AG09319 (cell line): ENCODE measurements at regions not wholly inside any gene's neighbourhood (a gene's known extent, or its start where the extent isn't known, plus 50 kb on each side); places are given as distances from the start of the nearest gene placed in this dataset.

Source experiments
- DNase-seq: peaks from one replicate; pipeline ENCODE4 v3.0.0-alpha.2; 2010; ENCODE audit warnings: low read depth; ENCODE audit errors: extremely low read depth
- CTCF ChIP-seq: IDR thresholded peaks from 2 replicates; pipeline ENCODE4 v1.5.1; 2011; ENCODE audit warnings: low read depth, mild to moderate bottlenecking, inconsistent platforms, low read length, moderate library complexity

GRCh38 chrX:567891-568290, 62.7 kb upstream of the SHOX start:
- TF ChIP-seq CTCF = no peak
- DNase-seq = no peak

- DNase-seq = no peak
- TF ChIP-seq CTCF = no peak
Observed at GRCh38 chrX:568311-568710, 62.3 kb upstream of the SHOX start.

GRCh38 chrX:572538-573124, 58.0 kb upstream of the SHOX start:
- DNase-seq = no peak
- TF ChIP-seq CTCF = no peak

GRCh38 chrX:574251-574650, 56.3 kb upstream of the SHOX start:
- TF ChIP-seq CTCF = no peak
- DNase-seq = no peak

GRCh38 chrX:574830-575229, 55.8 kb upstream of the SHOX start:
- DNase-seq = no peak
- TF ChIP-seq CTCF = no peak

GRCh38 chrX:576904-577560, 53.6 kb upstream of the SHOX start:
- TF ChIP-seq CTCF = no peak
- DNase-seq = no peak

GRCh38 chrX:578531-578930, 52.1 kb upstream of the SHOX start:
- no peak for DNase-seq
- TF ChIP-seq CTCF = no peak
